NOMO-1 treated with DMSO at 0.1 percent for 48 hours (cell line): ENCODE measurements at regions not wholly inside any gene's neighbourhood (a gene's known extent, or its start where the extent isn't known, plus 50 kb on each side); places are given as distances from the start of the nearest gene placed in this dataset.
"Not testable (repeated sequence)": the region's sequence is repeated elsewhere in the genome, so short reads cannot be mapped to it uniquely, and the experiment has no call there.

Experiments used
- DNase-seq: peaks from one replicate; lab custom pipeline; 2025; ENCODE audit not compliant: unreplicated experiment; lab: John Stamatoyannopoulos, UW

GRCh38 chr3:99321261-99321660 is 317.1 kb upstream of the COL8A1 start:
- no peak for DNase-seq

- no peak for DNase-seq
Observed at GRCh38 chr3:99319961-99320360, 318.4 kb upstream of the COL8A1 start.

GRCh38 chr3:99319450-99319849 is 318.9 kb upstream of the COL8A1 start:
- no peak for DNase-seq

GRCh38 chr3:99317201-99317600 is 321.2 kb upstream of the COL8A1 start:
- no peak for DNase-seq

GRCh38 chr3:99315896-99316295 is 322.5 kb upstream of the COL8A1 start:
- DNase-seq, result no peak

- DNase-seq, result no peak
Observed at GRCh38 chr3:99313485-99313884, 324.9 kb upstream of the COL8A1 start.

- DNase-seq, result no peak
Observed at GRCh38 chr3:99298661-99299060, 339.7 kb upstream of the COL8A1 start.

- DNase-seq, result no peak
Observed at GRCh38 chr3:99295836-99296235, 342.6 kb upstream of the COL8A1 start.

- DNase-seq, result not testable (repeated sequence)
Observed at GRCh38 chr3:99294092-99294491, 344.3 kb upstream of the COL8A1 start.

- no peak for DNase-seq
Observed at GRCh38 chr3:99287876-99288275, 350.5 kb upstream of the COL8A1 start.

GRCh38 chr3:99286266-99286845 is 352.0 kb upstream of the COL8A1 start:
- no peak for DNase-seq

GRCh38 chr3:99269606-99270351 is 368.3 kb upstream of the DCBLD2 start:
- no peak for DNase-seq

GRCh38 chr3:99256788-99257187 is 355.3 kb upstream of the DCBLD2 start:
- no peak for DNase-seq

GRCh38 chr3:99253963-99254355 is 352.5 kb upstream of the DCBLD2 start:
- DNase-seq, result no peak

GRCh38 chr3:99250821-99251355 is 349.4 kb upstream of the DCBLD2 start:
- no peak for DNase-seq

- DNase-seq, result no peak
Observed at GRCh38 chr3:99250272-99250671, 348.8 kb upstream of the DCBLD2 start.

GRCh38 chr3:99249627-99250026 is 348.1 kb upstream of the DCBLD2 start:
- no peak for DNase-seq

GRCh38 chr3:99248913-99249312 is 347.4 kb upstream of the DCBLD2 start:
- DNase-seq, result no peak

GRCh38 chr3:99248130-99248529 is 346.6 kb upstream of the DCBLD2 start:
- no peak for DNase-seq

GRCh38 chr3:99246010-99246654 is 344.6 kb upstream of the DCBLD2 start:
- DNase-seq, result no peak

- DNase-seq, result no peak
Observed at GRCh38 chr3:99242271-99242670, 340.8 kb upstream of the DCBLD2 start.

GRCh38 chr3:99240700-99241099 is 339.2 kb upstream of the DCBLD2 start:
- no peak for DNase-seq
